Upper lobe of left lung (tissue), 4 donors: ENCODE measurements at regions not wholly inside any gene's neighbourhood (a gene's known extent, or its start where the extent isn't known, plus 50 kb on each side); places are given as distances from the start of the nearest gene placed in this dataset.

Source experiments
- EP300 ChIP-seq, 4 donors: sonication (generic); formaldehyde crosslinking; IDR thresholded peaks; one replicate each; pipeline ENCODE4 v1.5.1; 2017; ENCODE audit warnings: antibody characterized with exemption in 4 of 4, control low read depth in 2 of 4
- TF ChIP-seq, protein P1 (sequence below), 6 experiments: fragments of 450-650 bp in 4 of 6; fragments of 200-600 bp in 2 of 6; sonication (generic) in 2 of 6; IDR thresholded peaks; one replicate each; pipeline ENCODE4 v1.5.1; 2016 to 2019; ENCODE audit warnings: antibody characterized with exemption in 6 of 6

DNA sequence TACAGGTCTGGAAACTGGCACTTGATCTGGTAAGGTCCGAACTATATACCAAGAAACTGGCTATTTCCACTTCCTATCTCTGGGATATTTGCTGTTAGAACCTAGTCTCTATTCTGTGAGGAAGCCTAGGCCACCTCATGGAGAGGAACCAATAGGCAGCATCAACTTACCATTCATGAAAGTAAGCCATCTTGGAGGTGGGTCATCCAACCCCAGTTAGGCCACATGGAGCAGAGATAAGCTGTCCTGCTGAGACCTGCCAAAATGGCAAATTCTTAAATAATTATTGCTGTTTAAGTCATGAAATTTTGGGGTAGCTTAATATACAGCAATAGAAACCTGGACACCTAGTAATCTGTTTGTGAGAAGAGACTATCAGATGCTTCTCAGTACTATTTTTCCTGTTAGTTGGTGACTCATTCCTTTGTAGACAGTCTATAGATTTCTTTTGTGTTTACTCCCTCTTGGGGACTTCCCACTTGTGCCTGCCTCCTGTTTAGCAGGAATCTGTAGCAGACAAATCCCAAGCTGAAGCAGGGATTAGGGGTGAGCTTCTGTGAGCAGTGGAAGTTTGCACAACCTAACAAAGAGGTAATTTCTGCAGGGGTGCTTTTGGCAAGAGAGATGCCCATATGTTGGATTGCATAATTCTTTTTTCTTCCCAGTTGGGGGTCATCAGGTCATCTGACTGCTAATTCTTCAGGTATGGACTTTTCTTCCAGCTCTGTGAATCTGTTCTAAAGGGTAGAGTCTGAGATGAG, 136.8 kb downstream of the IGF1 start:
- TF ChIP-seq, protein P1, sequence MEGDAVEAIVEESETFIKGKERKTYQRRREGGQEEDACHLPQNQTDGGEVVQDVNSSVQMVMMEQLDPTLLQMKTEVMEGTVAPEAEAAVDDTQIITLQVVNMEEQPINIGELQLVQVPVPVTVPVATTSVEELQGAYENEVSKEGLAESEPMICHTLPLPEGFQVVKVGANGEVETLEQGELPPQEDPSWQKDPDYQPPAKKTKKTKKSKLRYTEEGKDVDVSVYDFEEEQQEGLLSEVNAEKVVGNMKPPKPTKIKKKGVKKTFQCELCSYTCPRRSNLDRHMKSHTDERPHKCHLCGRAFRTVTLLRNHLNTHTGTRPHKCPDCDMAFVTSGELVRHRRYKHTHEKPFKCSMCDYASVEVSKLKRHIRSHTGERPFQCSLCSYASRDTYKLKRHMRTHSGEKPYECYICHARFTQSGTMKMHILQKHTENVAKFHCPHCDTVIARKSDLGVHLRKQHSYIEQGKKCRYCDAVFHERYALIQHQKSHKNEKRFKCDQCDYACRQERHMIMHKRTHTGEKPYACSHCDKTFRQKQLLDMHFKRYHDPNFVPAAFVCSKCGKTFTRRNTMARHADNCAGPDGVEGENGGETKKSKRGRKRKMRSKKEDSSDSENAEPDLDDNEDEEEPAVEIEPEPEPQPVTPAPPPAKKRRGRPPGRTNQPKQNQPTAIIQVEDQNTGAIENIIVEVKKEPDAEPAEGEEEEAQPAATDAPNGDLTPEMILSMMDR (IDR thresholded peaks at IDR 0.05) = no peak
- no peak for TF ChIP-seq EP300 (IDR thresholded peaks at IDR 0.05)
